CD4-positive, alpha-beta T cell (primary cell): ENCODE measurements at regions not wholly inside any gene's neighbourhood (a gene's known extent, or its start where the extent isn't known, plus 50 kb on each side); places are given as distances from the start of the nearest gene placed in this dataset.

Experiments used
- ATAC-seq: fragments of 200-7000 bp; cut with Tn5 transposase; one replicate; pipeline ENCODE4 v1.10.0; 2022; ENCODE audit warnings: mild to moderate bottlenecking; ENCODE audit not compliant: poor library complexity
- CTCF ChIA-PET: fragments of 350-600 bp; sonication (Branson Sonifier 250); formaldehyde crosslinking; loops from one replicate; lab custom pipeline; 2021; ENCODE audit warnings: antibody characterized with exemption, inconsistent platforms; lab: Charles Lee
- POLR2A ChIA-PET: fragments of 350-600 bp; sonication (Branson Sonifier 250); formaldehyde crosslinking; loops from one replicate; lab custom pipeline; 2021; ENCODE audit warnings: antibody characterized with exemption, inconsistent platforms; lab: Charles Lee
- DNase-seq, 14 experiments: peaks; one replicate each; pipeline ENCODE4 v3.0.0-alpha.2; 2013 to 2020; ENCODE audit warnings: mixed read lengths in 2 of 14
- H3K27ac ChIP-seq, 2 donors: one replicate each; pipeline versions ENCODE4 v1.5.1 to v1.7.0; 2013; ENCODE audit warnings: low read length in 2 of 2, low read depth in 1 of 2, mild to moderate bottlenecking in 1 of 2
- H3K27me3 ChIP-seq, 2 experiments: 1 replicate in 1 of 2; 2 replicates in 1 of 2; pipeline versions ENCODE4 v1.6.1 to v1.7.0; 2013; ENCODE audit warnings: low read length in 2 of 2, control low read depth in 1 of 2, mild to moderate bottlenecking in 1 of 2, moderate library complexity in 1 of 2; ENCODE audit not compliant: insufficient read depth in 2 of 2, control insufficient read depth in 1 of 2
- H3K36me3 ChIP-seq: one replicate; pipeline ENCODE4 v1.6.1; 2013; ENCODE audit warnings: low read length, control low read depth; ENCODE audit not compliant: insufficient read depth
- H3K4me1 ChIP-seq: one replicate; pipeline ENCODE4 v1.6.1; 2013; ENCODE audit warnings: low read length, control low read depth; ENCODE audit not compliant: insufficient read depth
- H3K4me3 ChIP-seq: one replicate; pipeline ENCODE4 v1.5.1; 2013; ENCODE audit warnings: mild to moderate bottlenecking, low read length, moderate library complexity
- H3K9me3 ChIP-seq, 2 experiments: 1 replicate in 1 of 2; 2 replicates in 1 of 2; pipeline versions ENCODE4 v1.6.1 to v1.7.0; 2013; ENCODE audit warnings: low read length in 2 of 2, mild to moderate bottlenecking in 2 of 2, control low read depth in 1 of 2, moderate library complexity in 1 of 2; ENCODE audit not compliant: control insufficient read depth in 1 of 2, insufficient read depth in 1 of 2
- H3K27ac Mint-ChIP-seq: one replicate; pipeline ENCODE4 v1.8.0; 2020; ENCODE audit warnings: mixed read lengths
- H3K27me3 Mint-ChIP-seq: one replicate; pipeline ENCODE4 v1.8.0; 2021; ENCODE audit warnings: mixed read lengths
- H3K36me3 Mint-ChIP-seq: one replicate; pipeline ENCODE4 v1.8.0; 2021; ENCODE audit warnings: low read depth, mixed read lengths
- H3K4me1 Mint-ChIP-seq: one replicate; pipeline ENCODE4 v1.8.0; 2021; ENCODE audit warnings: low read depth, mixed read lengths
- H3K4me3 Mint-ChIP-seq: one replicate; pipeline ENCODE4 v1.8.0; 2020; ENCODE audit warnings: mild to moderate bottlenecking, mixed read lengths
- H3K9me3 Mint-ChIP-seq: one replicate; pipeline ENCODE4 v1.8.0; 2020; ENCODE audit warnings: mixed read lengths
- CTCF ChIP-seq: fragments of 200-600 bp; IDR thresholded peaks from one replicate; pipeline ENCODE4 v1.8.0; 2022; ENCODE audit warnings: antibody characterized with exemption, mild to moderate bottlenecking
- intact Hi-C, 2 experiments: fragments of 100-400 bp; cut with DNase I in 1 of 2; cut with micrococcal nuclease in 1 of 2; formaldehyde crosslinking; loops; one replicate each; pipeline versions ENCODE4 v1.15.1 to v1.9.0; 2023 to 2025; cut with DNase I, micrococcal nuclease

- Mint-ChIP-seq H3K4me1 (no peaks in the 10 kb centered on the region), H3K36me3 (peaks cover 6% of the 10 kb centered on the region), H3K27me3 (peaks cover 11% of the 10 kb centered on the region), H3K27ac (no peak overlapping the region), H3K4me3 (no peak overlapping the region), H3K9me3 (no peaks in the 10 kb centered on the region)
- Histone ChIP-seq H3K4me3 (no peak overlapping the region), H3K36me3 (no peaks in the 10 kb centered on the region), H3K27me3 (no peaks in the 10 kb centered on the region), H3K4me1 (no peaks in the 10 kb centered on the region), H3K9me3 (peaks cover 0 to 64% of the 10 kb centered on the region in 2 experiments), H3K27ac (no peak overlapping the region)
- CTCF ChIA-PET = no interaction called here
- TF ChIP-seq CTCF = no peak
- intact Hi-C loops = no loop called here
- POLR2A ChIA-PET = no interaction called here
- ATAC-seq (no peak), DNase-seq (no peak)
Measured at GRCh38 chr18:78655921-78656320, 323.7 kb upstream of the SALL3 start.

GRCh38 chr18:78656346-78656925, 323.2 kb upstream of the SALL3 start:
- peaks cover 0 to 59% of the 10 kb centered on the region in 2 experiments for H3K9me3 ChIP-seq
- H3K27me3 ChIP-seq = no peaks in the 10 kb centered on the region
- no peaks in the 10 kb centered on the region for H3K4me1 Mint-ChIP-seq
- ChIA-PET CTCF (no interaction called here), POLR2A (no interaction called here)
- H3K4me3 Mint-ChIP-seq = no peak overlapping the region
- peaks cover 6% of the 10 kb centered on the region for H3K36me3 Mint-ChIP-seq
- H3K36me3 ChIP-seq = no peaks in the 10 kb centered on the region
- no peak overlapping the region for H3K27ac ChIP-seq
- intact Hi-C loops = no loop called here
- DNase-seq (no peak), ATAC-seq (no peak)
- peaks cover 11% of the 10 kb centered on the region for H3K27me3 Mint-ChIP-seq
- no peak overlapping the region for H3K4me3 ChIP-seq
- no peak overlapping the region for H3K27ac Mint-ChIP-seq
- H3K9me3 Mint-ChIP-seq = no peaks in the 10 kb centered on the region
- no peaks in the 10 kb centered on the region for H3K4me1 ChIP-seq
- no peak for TF ChIP-seq CTCF

- no peaks in the 10 kb centered on the region for H3K4me1 Mint-ChIP-seq
- ATAC-seq (no peak), DNase-seq (no peak)
- no peak overlapping the region for H3K4me3 ChIP-seq
- no peaks in the 10 kb centered on the region for H3K36me3 ChIP-seq
- no peak for TF ChIP-seq CTCF
- H3K4me3 Mint-ChIP-seq = no peak overlapping the region
- ChIA-PET CTCF (no interaction called here), POLR2A (no interaction called here)
- no peak overlapping the region for H3K27ac Mint-ChIP-seq
- no peak overlapping the region for H3K27ac ChIP-seq
- peaks cover 11% of the 10 kb centered on the region for H3K27me3 Mint-ChIP-seq
- intact Hi-C loops = no loop called here
- no peaks in the 10 kb centered on the region for H3K4me1 ChIP-seq
- no peaks in the 10 kb centered on the region for H3K9me3 Mint-ChIP-seq
- no peaks in the 10 kb centered on the region for H3K36me3 Mint-ChIP-seq
- no peaks in the 10 kb centered on the region for H3K27me3 ChIP-seq
- H3K9me3 ChIP-seq = peaks cover 0 to 39% of the 10 kb centered on the region in 2 experiments
Measured at GRCh38 chr18:78658531-78658930, 321.1 kb upstream of the SALL3 start.
